ENCODE measurements at regions not wholly inside any gene's neighbourhood (a gene's known extent, or its start where the extent isn't known, plus 50 kb on each side); places are given as distances from the start of the nearest gene placed in this dataset.

DNA sequence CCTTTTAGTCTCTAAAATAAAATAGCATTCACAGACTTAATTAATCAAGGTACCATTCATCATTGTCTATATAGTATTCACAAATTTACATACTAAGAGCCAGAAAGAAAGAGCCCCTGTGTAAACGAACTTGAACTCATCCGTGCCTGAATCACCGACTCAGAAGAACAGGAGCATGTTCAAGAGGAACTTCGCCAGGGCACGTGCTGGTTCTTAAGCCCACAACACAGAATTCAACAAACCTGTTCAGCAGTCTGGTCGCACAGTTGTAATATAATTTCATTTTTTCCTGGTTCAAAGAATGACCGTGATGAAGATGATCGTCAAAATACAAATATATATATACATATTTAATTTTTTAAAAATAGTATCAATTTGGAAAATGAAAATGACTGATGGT is 141.9 kb downstream of the CETN3 start:
- TF ChIP-seq, protein P1, sequence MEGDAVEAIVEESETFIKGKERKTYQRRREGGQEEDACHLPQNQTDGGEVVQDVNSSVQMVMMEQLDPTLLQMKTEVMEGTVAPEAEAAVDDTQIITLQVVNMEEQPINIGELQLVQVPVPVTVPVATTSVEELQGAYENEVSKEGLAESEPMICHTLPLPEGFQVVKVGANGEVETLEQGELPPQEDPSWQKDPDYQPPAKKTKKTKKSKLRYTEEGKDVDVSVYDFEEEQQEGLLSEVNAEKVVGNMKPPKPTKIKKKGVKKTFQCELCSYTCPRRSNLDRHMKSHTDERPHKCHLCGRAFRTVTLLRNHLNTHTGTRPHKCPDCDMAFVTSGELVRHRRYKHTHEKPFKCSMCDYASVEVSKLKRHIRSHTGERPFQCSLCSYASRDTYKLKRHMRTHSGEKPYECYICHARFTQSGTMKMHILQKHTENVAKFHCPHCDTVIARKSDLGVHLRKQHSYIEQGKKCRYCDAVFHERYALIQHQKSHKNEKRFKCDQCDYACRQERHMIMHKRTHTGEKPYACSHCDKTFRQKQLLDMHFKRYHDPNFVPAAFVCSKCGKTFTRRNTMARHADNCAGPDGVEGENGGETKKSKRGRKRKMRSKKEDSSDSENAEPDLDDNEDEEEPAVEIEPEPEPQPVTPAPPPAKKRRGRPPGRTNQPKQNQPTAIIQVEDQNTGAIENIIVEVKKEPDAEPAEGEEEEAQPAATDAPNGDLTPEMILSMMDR (IDR thresholded peaks at IDR 0.05) = no peak
- TF ChIP-seq POLR2A (IDR thresholded peaks at IDR 0.05) = no peak
